GM19351 (cell line): ENCODE measurements at regions not wholly inside any gene's neighbourhood (a gene's known extent, or its start where the extent isn't known, plus 50 kb on each side); places are given as distances from the start of the nearest gene placed in this dataset.

ENCODE experiments used
- ATAC-seq: cut with Tn5 transposase; IDR thresholded peaks from one replicate; pipeline ENCODE4 v1.9.1; 2021; ENCODE audit warnings: mild to moderate bottlenecking, moderate library complexity; ENCODE audit not compliant: unreplicated experiment

DNA sequence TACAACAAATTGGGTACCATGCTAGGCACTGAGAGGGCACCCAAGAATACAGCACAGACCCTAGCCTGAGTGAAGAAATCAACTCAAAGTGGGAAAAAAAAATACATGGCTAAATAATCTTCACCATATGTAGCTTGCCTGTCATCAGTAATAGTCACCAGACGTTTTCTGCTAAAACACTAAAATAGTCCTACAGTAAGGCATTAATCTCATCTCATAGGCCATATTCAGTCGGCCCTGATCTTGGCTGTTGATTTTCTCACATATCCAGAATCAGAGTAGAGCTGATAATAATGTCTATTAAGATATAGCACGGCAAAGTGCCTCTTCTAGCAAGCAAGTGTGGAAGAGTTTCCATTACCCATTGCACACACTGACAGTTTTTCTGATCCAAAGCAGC, 322.1 kb upstream of the SLC30A5 start:
- no peak for ATAC-seq

DNA sequence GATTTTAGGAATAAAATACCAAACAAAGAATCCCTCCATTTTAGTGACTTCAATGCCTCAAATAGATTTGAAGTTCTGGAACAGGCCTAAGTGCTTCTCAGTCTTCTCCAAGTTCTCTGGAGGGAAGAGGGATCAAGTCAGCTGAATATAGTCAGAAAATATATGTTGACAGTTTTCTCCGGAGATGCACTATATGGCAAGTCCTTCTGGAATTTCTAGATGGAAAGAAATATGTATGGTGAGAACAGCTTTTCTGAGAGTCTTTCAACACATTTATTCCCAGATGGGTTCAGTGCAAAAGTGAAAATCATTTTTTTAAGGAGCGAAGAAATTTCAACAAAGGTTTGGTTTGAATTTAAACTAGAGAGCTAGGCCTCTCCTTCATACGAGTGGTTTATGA, 317.4 kb upstream of the SLC30A5 start:
- no peak for ATAC-seq

DNA sequence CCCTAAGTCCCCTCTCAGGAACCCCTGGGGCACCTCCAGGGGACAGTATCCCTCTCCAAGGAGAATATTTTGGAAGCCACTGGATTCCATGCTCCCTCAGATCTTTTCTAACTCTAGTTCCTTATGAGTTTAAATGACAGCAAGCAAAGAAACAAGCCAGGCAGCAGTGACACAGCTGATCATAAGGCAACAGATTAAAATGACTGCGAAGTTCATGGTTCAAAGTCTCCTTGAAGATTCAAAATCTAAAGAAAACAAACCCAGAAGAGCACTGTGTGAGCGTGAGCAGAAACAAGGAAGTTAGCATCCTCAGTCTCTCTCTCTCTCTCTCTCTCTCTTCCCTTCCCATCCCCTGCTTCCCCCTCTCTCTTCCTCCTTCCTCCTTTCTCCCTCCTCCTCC, 316.7 kb upstream of the SLC30A5 start:
- ATAC-seq: no peak

DNA sequence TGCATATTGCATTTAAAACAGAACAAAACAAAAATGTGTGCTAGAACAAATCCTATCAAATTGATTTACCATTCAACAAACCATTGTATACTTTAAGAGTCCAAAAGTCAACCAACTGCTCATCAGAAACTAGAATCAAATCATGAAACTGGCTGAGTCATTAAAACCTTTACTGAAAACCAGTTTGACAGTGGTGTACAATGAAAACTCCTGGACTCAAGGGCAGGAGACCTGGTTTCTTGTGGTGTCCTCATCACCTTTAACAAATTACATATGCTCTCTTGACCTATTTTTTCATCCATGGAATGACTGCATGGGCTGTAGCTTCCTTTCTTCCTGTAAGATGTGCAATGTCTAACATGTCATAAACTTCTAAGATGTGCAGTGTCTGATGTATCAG, 315.3 kb upstream of the SLC30A5 start:
- no peak for ATAC-seq

DNA sequence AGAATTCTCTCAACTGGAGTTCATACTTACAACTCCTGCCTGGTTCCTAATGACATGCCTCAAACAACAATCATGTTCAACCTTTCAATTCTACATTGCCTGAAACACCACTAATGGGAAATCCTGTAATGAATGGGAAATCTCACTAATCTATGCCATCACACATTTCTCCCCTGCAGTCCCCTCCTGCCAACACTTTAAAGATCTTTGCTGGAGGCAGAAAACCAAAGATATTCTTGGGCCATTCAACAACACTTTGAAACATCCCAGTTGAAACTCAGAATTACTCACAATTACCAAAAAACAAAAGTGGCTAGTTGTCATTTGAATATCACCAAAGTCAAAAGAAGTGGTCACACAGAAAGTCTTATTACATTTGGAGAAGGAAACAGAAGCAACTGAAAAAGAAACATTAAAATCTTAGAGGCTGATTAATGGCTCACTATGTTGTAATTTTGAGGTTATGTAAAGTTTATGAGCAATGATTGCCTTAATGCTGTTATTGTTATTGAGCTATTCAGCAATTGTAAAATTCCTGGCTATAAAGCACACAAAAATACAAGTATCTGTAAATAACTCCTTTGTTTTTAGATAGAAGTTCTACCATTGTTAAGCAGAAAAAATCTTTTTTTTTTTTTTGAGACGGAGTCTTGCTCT, 313.4 kb upstream of the SLC30A5 start:
- ATAC-seq: no peak

DNA sequence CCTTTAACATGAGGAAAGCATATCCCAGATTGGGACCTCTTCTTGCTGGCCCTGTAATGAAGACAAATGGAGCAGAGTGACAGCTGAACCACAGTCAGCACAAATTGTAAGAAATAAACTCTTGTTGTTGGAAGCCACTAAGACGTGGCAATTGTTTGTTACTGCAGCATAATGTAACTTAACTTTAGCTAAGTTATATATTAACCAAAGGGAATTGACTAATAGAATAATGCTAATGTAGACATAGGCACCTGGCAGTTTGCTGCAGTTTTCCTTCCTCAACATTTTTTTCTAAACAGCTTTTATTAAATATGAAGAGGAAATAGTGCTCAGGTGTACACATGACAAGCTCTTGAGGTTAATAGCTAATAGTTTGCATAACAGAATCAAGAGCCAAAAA, 300.7 kb upstream of the SLC30A5 start:
- no peak for ATAC-seq

DNA sequence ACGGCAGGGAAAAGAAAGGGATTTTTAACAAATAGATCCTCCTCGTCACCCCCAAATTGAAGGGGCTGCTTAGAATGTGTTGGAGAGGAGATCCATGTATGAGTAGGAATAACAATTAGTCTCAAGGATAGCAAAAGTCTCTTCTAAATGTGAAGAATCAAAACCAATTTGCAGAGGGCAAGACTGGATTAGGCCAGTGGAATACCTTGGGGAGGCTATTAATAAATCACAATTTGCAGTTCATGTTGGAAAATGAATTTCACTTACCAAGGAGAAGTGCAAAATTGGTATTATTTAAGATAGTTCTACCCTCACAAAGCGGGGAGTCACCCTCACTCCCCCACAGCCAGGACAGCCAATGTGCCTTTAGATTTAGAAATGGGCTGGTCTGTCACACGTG, 299.8 kb upstream of the SLC30A5 start:
- no peak for ATAC-seq

DNA sequence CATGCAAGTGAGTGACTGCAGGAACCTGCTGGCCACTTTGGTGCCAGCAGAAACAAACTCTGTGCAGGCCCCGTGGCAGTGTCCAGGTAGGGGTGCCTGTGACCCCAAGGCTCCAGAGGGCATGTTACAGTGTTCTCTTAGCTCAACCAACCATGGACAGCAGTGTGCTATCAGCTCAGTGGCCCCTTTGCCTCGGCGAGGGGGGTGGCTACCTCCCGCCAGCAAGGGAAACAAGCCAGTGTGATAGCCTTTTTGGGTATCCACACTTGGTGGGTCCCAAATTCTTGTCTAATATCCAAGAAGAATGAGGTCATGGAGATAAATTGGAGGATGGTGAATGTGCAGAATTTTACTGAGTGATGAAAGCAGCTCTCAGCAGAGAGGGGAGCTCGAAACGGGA, 298.6 kb upstream of the SLC30A5 start:
- no peak for ATAC-seq

DNA sequence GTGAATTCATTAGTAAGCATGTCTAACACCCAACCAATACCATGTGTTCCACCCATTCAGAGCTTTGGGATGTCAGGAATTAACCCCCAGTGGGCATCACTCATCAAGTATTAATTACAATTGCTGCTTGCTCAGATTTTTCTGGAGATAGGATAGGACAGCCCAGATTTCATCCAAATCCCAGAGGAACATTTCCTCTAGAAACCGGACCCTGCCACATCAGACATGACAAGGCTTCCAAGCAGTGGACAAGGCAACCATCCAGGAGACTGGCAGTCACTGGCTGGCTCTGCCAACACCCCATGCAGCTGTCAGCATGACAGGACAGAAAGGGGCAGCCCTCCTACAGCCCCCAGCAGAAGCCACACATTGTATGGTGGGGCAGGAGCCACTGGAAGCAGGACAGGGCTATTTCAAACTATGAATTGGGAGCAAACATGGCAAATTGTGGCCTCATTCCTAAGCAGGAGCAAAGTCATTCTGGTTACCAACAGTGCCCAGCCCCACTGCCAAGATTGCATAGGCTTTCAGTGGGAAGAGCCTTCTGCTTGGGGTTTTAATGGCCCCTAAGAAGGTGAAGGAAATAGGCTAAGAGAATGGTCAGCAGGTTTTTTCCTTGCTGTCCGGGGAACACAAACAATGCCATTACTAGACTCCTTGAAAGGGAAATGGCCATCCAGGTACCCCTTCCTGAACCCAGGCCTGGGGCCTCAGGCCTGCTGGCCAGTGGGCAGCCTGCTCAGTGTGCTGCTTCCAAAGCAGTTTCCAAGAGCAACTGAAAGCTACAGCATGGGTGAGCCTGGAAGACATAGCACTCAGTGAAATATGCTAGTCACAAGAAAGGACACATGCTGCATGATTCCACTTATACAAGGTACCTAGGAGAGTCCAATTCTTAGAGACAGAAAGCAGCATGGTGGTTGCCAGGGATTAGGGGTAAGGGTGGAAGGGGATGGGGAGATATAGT, 294.7 kb upstream of the SLC30A5 start:
- no peak for ATAC-seq

DNA sequence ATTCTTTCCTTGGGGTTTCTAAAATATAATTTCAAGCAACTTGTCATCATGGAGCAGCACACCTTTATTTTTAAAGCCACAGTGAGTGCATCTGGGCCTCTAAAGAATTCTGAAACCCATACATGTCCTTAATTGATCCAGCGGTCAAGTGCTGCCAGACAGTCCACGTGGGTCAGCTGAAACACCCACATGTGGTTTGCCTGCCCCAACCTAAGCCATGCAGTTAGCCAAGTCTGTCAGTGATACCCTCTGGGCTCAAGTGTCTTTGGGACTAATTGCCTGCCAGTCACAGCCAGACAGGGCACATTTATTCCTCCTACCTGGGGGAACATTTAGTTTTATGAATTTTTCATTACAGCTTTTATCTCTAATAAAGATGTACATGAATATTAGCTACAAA, 291.4 kb upstream of the SLC30A5 start:
- ATAC-seq: no peak

DNA sequence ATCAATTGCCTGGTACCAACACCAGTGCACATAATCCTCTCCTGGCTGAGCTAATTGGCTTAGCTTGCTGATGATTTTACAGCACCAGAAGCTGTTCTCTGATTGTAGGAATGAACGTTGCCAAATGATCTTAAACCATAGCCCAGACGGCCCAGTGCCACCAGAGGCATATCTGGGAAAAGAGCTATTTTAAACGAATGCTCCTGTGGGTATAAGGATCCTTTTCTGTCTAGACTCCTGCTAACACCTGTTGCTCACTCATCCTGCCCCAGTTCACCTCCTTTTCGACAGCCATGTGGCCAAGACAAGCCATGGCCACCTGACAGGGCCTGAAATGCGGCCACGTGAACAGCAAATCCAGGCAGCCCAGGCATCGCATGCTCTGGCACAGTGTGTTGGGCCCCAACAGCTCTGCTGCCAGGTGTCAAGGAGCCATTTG, 289.9 kb upstream of the SLC30A5 start:
- ATAC-seq: no peak

DNA sequence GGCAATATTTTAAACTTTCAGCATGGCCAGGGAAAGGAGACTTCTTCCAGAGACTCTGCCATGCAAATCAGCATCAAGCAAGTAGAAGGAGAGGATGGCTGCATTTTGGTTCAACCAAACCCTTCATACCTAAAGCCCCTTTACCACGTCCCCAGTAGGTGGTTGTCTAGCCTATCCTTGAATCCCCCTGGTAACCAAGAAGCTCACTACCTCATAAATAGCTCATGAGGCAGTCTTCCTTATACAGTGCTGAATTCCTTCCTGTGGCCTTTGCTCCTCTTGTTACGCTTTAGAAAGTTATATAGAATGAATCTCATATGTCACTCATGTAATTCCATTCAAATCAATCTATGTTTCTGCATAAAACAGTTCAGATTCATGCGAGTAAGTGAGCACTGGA, 289.5 kb upstream of the SLC30A5 start:
- ATAC-seq: no peak

DNA sequence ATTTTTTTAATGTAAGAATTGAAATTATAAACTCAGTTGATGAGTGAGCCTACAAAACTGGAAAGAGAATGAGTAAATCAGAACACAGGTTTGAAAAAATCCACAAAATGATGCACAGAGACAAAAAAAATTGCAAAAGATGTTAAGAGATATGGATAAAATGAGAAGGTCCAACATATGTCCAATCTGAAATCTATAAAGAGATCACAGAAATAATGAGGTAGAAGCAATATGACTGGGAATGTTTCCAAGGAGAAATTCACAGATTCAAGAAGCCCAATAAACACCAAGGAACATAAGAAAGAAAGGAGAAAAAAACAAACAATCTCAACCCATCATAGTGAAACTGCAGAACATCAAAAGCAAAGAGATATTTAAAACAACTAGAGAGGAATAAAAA, 288.4 kb upstream of the SLC30A5 start:
- no peak for ATAC-seq

DNA sequence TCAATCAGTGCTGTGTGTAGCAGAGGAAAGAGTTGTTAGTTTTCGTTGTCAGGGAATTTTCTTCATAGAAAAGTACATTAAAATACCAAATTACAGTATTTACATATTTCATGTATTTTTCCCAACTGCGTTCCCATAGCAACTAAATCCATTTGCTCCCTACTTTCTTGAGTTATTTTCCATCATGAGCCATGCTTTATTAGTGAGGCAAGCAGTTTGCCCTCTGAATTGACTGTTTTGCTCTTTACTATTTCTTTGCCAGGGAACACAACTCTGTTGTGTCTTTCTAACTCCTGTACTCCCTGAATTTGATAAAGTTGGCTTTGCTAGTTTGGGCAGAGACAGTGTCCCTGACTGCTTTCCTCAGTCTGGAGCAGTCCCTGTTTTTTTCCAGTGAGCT, 276.2 kb upstream of the SLC30A5 start:
- no peak for ATAC-seq

DNA sequence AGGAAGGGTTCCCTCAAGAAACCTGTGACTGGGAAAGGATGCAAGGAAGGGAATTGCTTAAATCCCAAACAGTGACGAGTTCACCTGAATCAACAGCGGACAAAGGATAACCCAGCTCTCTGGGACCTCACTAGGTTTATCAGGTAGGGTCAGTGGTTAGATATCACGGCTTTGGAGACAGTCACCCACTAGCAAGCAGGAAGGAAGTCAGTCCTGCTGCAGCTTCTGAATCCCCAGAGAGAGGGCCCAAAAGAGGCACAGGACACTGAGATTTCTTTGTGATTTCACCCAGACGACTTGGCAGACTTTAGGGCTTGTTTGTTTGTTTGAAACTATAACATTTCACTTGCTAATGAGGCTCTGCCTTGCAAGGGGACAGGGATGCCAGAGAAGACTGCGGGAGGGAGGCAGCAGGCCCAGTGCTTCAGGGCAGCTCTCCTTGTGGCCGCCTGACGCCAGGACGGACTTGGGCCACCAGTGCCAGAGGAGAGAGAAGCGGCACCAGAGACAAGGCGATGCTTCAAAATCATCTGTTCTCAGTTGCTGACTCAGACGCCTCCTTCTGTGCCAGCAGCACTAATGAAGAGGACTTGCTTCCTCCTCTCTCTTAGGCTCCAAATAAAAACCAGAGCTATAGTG, 275.6 kb upstream of the SLC30A5 start:
- ATAC-seq: no peak

DNA sequence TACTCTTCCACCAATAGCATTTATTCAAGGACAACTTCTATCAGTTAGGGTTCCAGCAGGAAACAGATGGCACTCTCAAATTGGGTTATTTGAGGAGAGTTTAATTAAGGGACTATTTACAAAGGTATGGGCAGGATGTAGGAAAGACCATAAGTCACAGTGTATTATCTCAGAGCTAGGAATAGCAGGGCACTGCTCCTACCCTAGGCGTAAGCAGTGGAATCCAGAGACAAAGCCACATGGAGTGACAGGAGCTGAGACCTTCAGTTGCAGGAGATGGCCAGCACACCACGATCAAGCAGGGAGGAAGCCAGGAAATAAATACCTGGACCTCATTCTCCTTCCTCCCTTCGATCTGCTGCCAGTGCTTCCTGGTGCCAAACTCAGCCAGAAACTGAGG, 274.9 kb upstream of the SLC30A5 start:
- no peak for ATAC-seq

DNA sequence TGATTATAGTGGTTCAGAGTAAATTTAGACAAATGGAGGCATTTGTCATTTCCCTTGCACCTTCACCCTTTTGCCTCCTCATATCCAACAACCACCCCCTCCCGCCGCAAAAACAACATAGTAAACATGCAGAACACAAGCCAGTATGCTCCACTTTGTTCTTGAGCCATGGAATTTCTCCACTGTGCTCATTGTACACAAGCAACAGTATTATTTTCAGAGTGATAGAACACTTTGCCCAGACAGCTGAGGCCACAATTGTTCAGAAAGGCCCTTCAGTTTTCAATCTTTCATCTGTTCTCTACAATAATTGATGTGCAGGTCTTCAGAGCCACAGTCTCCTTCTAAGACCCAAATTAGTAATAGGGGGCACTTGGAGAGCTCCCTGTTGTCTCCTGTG, 272.8 kb upstream of the SLC30A5 start:
- no peak for ATAC-seq

DNA sequence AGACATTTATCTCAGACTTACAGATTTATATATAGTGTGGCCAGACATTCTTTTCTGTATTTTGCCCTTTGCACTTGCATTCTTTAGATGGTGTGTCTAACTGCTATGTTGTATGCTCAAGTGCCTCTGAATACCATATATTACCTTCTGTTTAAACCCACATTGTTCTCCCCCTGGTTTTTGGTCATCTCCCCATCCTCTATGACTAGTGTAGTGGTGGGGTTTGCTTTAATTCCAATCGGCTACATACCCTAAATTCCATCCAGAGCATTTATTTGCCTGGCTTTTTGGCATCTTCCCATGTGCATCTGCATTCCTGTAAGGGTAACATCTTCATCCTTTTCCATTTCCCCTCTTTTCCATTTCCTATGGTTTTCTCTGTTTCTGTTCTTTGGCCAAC, 271.0 kb upstream of the SLC30A5 start:
- ATAC-seq: no peak

DNA sequence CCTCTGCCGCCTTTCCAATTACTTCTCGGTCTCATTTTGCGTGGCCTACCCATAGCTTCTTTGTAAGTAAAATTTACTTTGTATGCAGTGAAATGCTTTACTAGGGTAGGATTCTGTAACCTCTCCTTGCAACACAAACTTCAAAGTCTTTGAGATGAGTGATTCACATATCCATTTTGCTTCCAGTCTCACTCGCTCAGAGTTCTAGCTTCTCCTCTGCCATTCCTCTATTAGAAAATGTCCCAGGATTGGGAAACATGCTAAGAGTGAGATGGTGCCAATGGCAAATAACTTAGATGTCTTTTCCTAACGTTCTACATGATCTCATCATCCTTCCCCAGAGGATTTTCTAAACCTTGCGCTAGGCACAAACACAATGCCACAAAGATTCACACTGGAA, 270.5 kb upstream of the SLC30A5 start:
- no peak for ATAC-seq

DNA sequence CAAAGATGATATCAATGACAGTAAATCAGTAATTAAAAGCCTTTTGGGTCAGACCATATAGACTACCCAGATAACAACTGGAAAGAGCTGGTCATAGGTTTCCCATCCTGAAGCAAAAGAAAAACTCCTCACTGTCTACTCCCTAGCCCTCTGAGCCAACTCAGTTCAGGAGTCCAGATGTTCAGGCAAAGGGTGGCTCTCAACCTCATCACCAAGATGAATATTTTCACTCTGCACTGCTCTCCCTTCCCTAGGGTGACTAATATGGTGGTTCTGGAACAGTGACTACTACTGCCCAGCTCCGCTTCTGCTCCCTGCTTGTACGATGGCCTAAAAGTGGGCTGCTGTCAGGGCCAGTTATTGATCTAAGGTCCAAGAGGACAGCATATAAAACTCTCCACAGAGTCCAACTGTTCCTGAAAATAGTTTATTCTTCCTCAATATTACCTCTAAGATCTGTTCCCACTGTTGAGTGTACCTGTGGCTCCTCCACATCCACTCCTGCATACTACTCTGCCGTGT, 263.4 kb upstream of the SLC30A5 start:
- ATAC-seq: no peak

DNA sequence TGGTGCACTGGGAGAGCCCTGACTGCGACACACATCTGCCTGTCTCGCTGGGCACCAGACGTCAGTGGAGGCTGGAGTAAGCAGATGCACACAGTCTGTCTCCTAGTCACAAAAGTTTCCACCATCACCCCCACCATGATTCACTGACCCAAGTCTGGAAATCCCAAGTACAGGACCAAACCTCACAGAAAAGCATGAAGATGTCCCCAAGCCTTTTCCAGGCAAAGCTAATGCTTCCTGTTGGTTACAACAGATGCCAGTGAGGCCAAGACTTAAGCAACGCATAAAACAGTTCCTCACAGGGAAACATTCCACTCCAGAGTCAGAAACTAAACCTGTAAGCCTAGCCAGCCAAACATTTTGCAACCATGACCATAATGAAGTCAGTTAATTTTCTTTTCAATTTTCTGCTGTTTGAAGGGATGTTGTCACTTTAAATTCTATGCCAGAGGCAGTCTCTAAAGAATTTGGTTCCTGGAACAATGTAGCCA, 259.3 kb upstream of the SLC30A5 start:
- no peak for ATAC-seq
